CD4-positive, alpha-beta T cell (primary cell): ENCODE measurements at regions not wholly inside any gene's neighbourhood (a gene's known extent, or its start where the extent isn't known, plus 50 kb on each side); places are given as distances from the start of the nearest gene placed in this dataset.

Experiments
- ATAC-seq: fragments of 200-7000 bp; cut with Tn5 transposase; one replicate; pipeline ENCODE4 v1.10.0; 2022; ENCODE audit warnings: mild to moderate bottlenecking; ENCODE audit not compliant: poor library complexity
- CTCF ChIA-PET: fragments of 350-600 bp; sonication (Branson Sonifier 250); formaldehyde crosslinking; loops from one replicate; lab custom pipeline; 2021; ENCODE audit warnings: antibody characterized with exemption, inconsistent platforms; lab: Charles Lee
- POLR2A ChIA-PET: fragments of 350-600 bp; sonication (Branson Sonifier 250); formaldehyde crosslinking; loops from one replicate; lab custom pipeline; 2021; ENCODE audit warnings: antibody characterized with exemption, inconsistent platforms; lab: Charles Lee
- DNase-seq, 14 experiments: peaks; one replicate each; pipeline ENCODE4 v3.0.0-alpha.2; 2013 to 2020; ENCODE audit warnings: mixed read lengths in 2 of 14
- H3K27ac ChIP-seq, 2 donors: one replicate each; pipeline versions ENCODE4 v1.5.1 to v1.7.0; 2013; ENCODE audit warnings: low read length in 2 of 2, low read depth in 1 of 2, mild to moderate bottlenecking in 1 of 2
- H3K27me3 ChIP-seq, 2 experiments: 1 replicate in 1 of 2; 2 replicates in 1 of 2; pipeline versions ENCODE4 v1.6.1 to v1.7.0; 2013; ENCODE audit warnings: low read length in 2 of 2, control low read depth in 1 of 2, mild to moderate bottlenecking in 1 of 2, moderate library complexity in 1 of 2; ENCODE audit not compliant: insufficient read depth in 2 of 2, control insufficient read depth in 1 of 2
- H3K36me3 ChIP-seq: one replicate; pipeline ENCODE4 v1.6.1; 2013; ENCODE audit warnings: low read length, control low read depth; ENCODE audit not compliant: insufficient read depth
- H3K4me1 ChIP-seq: one replicate; pipeline ENCODE4 v1.6.1; 2013; ENCODE audit warnings: low read length, control low read depth; ENCODE audit not compliant: insufficient read depth
- H3K4me3 ChIP-seq: one replicate; pipeline ENCODE4 v1.5.1; 2013; ENCODE audit warnings: mild to moderate bottlenecking, low read length, moderate library complexity
- H3K9me3 ChIP-seq, 2 experiments: 1 replicate in 1 of 2; 2 replicates in 1 of 2; pipeline versions ENCODE4 v1.6.1 to v1.7.0; 2013; ENCODE audit warnings: low read length in 2 of 2, mild to moderate bottlenecking in 2 of 2, control low read depth in 1 of 2, moderate library complexity in 1 of 2; ENCODE audit not compliant: control insufficient read depth in 1 of 2, insufficient read depth in 1 of 2
- H3K27ac Mint-ChIP-seq: one replicate; pipeline ENCODE4 v1.8.0; 2020; ENCODE audit warnings: mixed read lengths
- H3K27me3 Mint-ChIP-seq: one replicate; pipeline ENCODE4 v1.8.0; 2021; ENCODE audit warnings: mixed read lengths
- H3K36me3 Mint-ChIP-seq: one replicate; pipeline ENCODE4 v1.8.0; 2021; ENCODE audit warnings: low read depth, mixed read lengths
- H3K4me1 Mint-ChIP-seq: one replicate; pipeline ENCODE4 v1.8.0; 2021; ENCODE audit warnings: low read depth, mixed read lengths
- H3K4me3 Mint-ChIP-seq: one replicate; pipeline ENCODE4 v1.8.0; 2020; ENCODE audit warnings: mild to moderate bottlenecking, mixed read lengths
- H3K9me3 Mint-ChIP-seq: one replicate; pipeline ENCODE4 v1.8.0; 2020; ENCODE audit warnings: mixed read lengths
- intact Hi-C, 2 experiments: fragments of 100-400 bp; cut with DNase I in 1 of 2; cut with micrococcal nuclease in 1 of 2; formaldehyde crosslinking; loops; one replicate each; pipeline versions ENCODE4 v1.15.1 to v1.9.0; 2023 to 2025; cut with DNase I, micrococcal nuclease
- TF ChIP-seq, protein P1 (sequence below): fragments of 200-600 bp; IDR thresholded peaks from one replicate; pipeline ENCODE4 v1.8.0; 2022; ENCODE audit warnings: antibody characterized with exemption, mild to moderate bottlenecking

DNA sequence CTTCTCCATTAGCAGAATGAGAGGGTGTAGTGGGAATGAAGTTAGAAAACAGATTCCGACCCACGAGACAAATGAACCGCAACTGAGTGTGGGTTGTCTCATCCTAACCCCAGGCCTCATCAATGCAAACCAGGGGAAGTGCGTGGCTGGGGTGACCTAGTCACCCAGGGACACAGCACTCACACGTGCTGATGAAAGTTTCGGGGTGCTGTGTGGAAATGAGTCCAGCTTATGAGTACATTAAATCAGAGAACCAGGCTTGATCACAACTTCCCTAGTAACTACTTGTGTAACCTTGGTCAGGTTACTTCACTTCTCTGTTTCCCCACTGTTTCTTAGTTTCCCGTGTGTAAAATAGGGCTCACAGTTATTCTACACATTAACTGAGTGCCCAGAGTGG, 95.4 kb upstream of the CDKN3 start:
- TF ChIP-seq, protein P1, sequence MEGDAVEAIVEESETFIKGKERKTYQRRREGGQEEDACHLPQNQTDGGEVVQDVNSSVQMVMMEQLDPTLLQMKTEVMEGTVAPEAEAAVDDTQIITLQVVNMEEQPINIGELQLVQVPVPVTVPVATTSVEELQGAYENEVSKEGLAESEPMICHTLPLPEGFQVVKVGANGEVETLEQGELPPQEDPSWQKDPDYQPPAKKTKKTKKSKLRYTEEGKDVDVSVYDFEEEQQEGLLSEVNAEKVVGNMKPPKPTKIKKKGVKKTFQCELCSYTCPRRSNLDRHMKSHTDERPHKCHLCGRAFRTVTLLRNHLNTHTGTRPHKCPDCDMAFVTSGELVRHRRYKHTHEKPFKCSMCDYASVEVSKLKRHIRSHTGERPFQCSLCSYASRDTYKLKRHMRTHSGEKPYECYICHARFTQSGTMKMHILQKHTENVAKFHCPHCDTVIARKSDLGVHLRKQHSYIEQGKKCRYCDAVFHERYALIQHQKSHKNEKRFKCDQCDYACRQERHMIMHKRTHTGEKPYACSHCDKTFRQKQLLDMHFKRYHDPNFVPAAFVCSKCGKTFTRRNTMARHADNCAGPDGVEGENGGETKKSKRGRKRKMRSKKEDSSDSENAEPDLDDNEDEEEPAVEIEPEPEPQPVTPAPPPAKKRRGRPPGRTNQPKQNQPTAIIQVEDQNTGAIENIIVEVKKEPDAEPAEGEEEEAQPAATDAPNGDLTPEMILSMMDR, result no peak
- no peak overlapping the region for H3K27ac ChIP-seq
- peaks cover 0 to 15% of the 10 kb centered on the region in 2 experiments for H3K27me3 ChIP-seq
- Mint-ChIP-seq H3K4me3 (no peak overlapping the region), H3K36me3 (no peaks in the 10 kb centered on the region), H3K27me3 (peaks cover 35% of the 10 kb centered on the region), H3K9me3 (no peaks in the 10 kb centered on the region), H3K4me1 (no peaks in the 10 kb centered on the region), H3K27ac (no peak overlapping the region)
- H3K4me1 ChIP-seq, result no peaks in the 10 kb centered on the region
- CTCF ChIA-PET, result no interaction called here
- no peak for ATAC-seq
- H3K36me3 ChIP-seq, result no peaks in the 10 kb centered on the region
- POLR2A ChIA-PET, result no interaction called here
- H3K9me3 ChIP-seq, result no peaks in the 10 kb centered on the region
- intact Hi-C loops, result no loop called here
- DNase-seq, result peak in 3 of 14 experiments; percentile 1 to 13 (median 13)
- no peak overlapping the region for H3K4me3 ChIP-seq

DNA sequence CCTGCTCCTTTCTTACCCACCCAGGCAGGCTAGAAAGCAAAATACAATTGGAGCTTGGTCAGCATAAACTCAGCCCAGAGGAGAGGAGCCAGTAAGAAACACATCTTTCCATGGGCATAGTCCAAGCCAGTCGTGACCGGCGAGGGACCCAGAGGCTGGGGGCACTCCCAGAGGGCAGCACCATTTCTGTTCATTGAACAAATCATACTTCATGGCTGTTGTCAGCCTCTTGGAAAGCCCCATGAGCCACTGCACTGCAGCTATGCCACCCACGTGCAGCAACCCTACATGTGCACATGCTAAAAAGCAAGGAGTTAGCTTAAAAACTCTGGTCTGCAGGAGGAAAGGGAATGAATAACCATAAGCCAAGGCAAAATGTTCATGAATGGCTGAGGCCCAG, 90.0 kb upstream of the CDKN3 start:
- Mint-ChIP-seq H3K27ac (no peak overlapping the region), H3K27me3 (peaks cover 46% of the 10 kb centered on the region), H3K9me3 (no peaks in the 10 kb centered on the region), H3K4me3 (no peak overlapping the region), H3K36me3 (no peaks in the 10 kb centered on the region), H3K4me1 (no peaks in the 10 kb centered on the region)
- Histone ChIP-seq H3K27ac (no peak overlapping the region), H3K4me1 (no peaks in the 10 kb centered on the region), H3K9me3 (no peaks in the 10 kb centered on the region), H3K4me3 (no peak overlapping the region), H3K27me3 (peaks cover 0 to 4% of the 10 kb centered on the region in 2 experiments), H3K36me3 (no peaks in the 10 kb centered on the region)
- DNase-seq (no peak), ATAC-seq (no peak)
- ChIA-PET POLR2A (no interaction called here), CTCF (no interaction called here)
- TF ChIP-seq, protein P1, result no peak
- intact Hi-C loops, result no loop called here

DNA sequence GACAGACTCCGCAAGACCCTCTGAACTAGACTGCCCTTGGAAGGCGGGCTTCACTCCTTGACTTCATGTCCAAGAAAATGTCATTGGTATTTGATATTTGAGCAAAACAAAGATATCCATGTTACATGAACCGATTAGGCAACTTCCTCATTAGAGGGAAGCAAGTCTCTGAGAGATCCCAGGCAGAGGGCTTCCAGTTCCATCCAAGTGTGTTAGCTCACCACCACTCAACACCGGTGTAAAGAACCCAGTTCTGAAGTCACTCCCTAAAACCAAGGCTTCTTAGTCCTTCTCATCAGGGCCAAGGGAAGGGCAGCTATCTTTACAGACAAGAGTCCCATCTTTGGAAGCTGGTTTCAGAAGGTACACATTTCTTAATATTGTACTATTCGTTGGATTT, 87.2 kb upstream of the CDKN3 start:
- no peak overlapping the region for H3K27ac Mint-ChIP-seq
- ATAC-seq (no peak), DNase-seq (no peak)
- TF ChIP-seq, protein P1, result no peak
- peaks cover 46% of the 10 kb centered on the region for H3K27me3 Mint-ChIP-seq
- POLR2A ChIA-PET, result no interaction called here
- Histone ChIP-seq H3K4me1 (no peaks in the 10 kb centered on the region), H3K27ac (no peak overlapping the region), H3K9me3 (no peaks in the 10 kb centered on the region), H3K36me3 (no peaks in the 10 kb centered on the region), H3K27me3 (peaks cover 0 to 4% of the 10 kb centered on the region in 2 experiments), H3K4me3 (no peak overlapping the region)
- H3K4me1 Mint-ChIP-seq, result no peaks in the 10 kb centered on the region
- CTCF ChIA-PET, result no interaction called here
- H3K4me3 Mint-ChIP-seq, result no peak overlapping the region
- no peaks in the 10 kb centered on the region for H3K9me3 Mint-ChIP-seq
- no peaks in the 10 kb centered on the region for H3K36me3 Mint-ChIP-seq
- intact Hi-C loops, result no loop called here
